Spleen (tissue), 11 donors: ENCODE measurements at regions not wholly inside any gene's neighbourhood (a gene's known extent, or its start where the extent isn't known, plus 50 kb on each side); places are given as distances from the start of the nearest gene placed in this dataset.

Experiments used
- DNase-seq: peaks from one replicate; pipeline ENCODE4 v3.0.0-alpha.2; 2020
- H3K27ac ChIP-seq, 8 donors: fragments of 200-600 bp; sonication (generic) in 7 of 8; 1 replicate in 4 of 8; 2 replicates in 4 of 8; pipeline versions ENCODE4 v1.5.0 to v1.8.0; 2016 to 2021; ENCODE audit warnings: inconsistent platforms in 4 of 8, mild to moderate bottlenecking in 4 of 8, moderate library complexity in 1 of 8
- H3K27me3 ChIP-seq, 7 donors: fragments of 200-600 bp; sonication (generic) in 6 of 7; replicated peaks in 1 of 7; 1 replicate in 4 of 7; 2 replicates in 3 of 7; pipeline versions ENCODE4 v1.5.0 to v1.8.0; 2016 to 2021; ENCODE audit warnings: inconsistent platforms in 3 of 7, mild to moderate bottlenecking in 1 of 7
- H3K36me3 ChIP-seq, 6 donors: fragments of 200-600 bp; sonication (generic) in 5 of 6; 1 replicate in 4 of 6; 2 replicates in 2 of 6; pipeline versions ENCODE4 v1.5.0 to v1.8.0; 2016 to 2021; ENCODE audit warnings: inconsistent platforms in 2 of 6
- H3K4me1 ChIP-seq, 6 donors: fragments of 200-600 bp; sonication (generic) in 5 of 6; 1 replicate in 3 of 6; 2 replicates in 3 of 6; pipeline versions ENCODE4 v1.5.0 to v1.8.0; 2016 to 2021; ENCODE audit warnings: inconsistent platforms in 3 of 6
- H3K4me3 ChIP-seq, 8 donors: fragments of 200-600 bp; sonication (generic) in 7 of 8; 1 replicate in 4 of 8; 2 replicates in 4 of 8; pipeline versions ENCODE4 v1.5.0 to v1.8.0; 2016 to 2021; ENCODE audit warnings: inconsistent platforms in 4 of 8, mild to moderate bottlenecking in 4 of 8, moderate library complexity in 2 of 8
- H3K9me3 ChIP-seq, 8 donors: fragments of 200-600 bp; sonication (generic) in 7 of 8; 1 replicate in 4 of 8; 2 replicates in 4 of 8; pipeline versions ENCODE4 v1.5.0 to v1.8.0; 2016 to 2021; ENCODE audit warnings: inconsistent platforms in 4 of 8
- POLR2A ChIP-seq, 3 donors: fragments of 450-650 bp; IDR thresholded peaks; one replicate each; pipeline ENCODE4 v1.5.1; 2017; ENCODE audit warnings: antibody characterized with exemption in 3 of 3, mild to moderate bottlenecking in 1 of 3
- POLR2AphosphoS5 ChIP-seq, 3 donors: sonication (generic); formaldehyde crosslinking; IDR thresholded peaks; one replicate each; pipeline ENCODE4 v1.5.1; 2017; ENCODE audit warnings: antibody characterized with exemption in 3 of 3
- WGBS, 5 donors: extraction: QIAGEN DNeasy Blood & Tissue Kit in 3 of 5; methylation state at CpG; one replicate each; pipeline versions ENCODE4 v1.1.5 to v1.1.7; 2013 to 2018; 5-methylcytosine and 5-hydroxymethylcytosine counted together
- intact Hi-C: fragments of 100-400 bp; cut with DNase I; formaldehyde crosslinking; loops from one replicate; pipeline ENCODE4 v1.15.0; 2023; ENCODE audit warnings: low total_unique reads
- TF ChIP-seq, protein P1 (sequence below), 11 experiments: fragments of 200-600 bp in 7 of 11; fragments of 450-650 bp in 4 of 11; sonication (generic) in 4 of 11; IDR thresholded peaks in 8 of 11; conservative IDR thresholded peaks in 3 of 11; 1 replicate in 7 of 11; 2 replicates in 4 of 11; pipeline versions ENCODE4 v1.4.0 to v1.8.0; 2016 to 2021; ENCODE audit warnings: antibody characterized with exemption in 11 of 11, inconsistent platforms in 4 of 11, mild to moderate bottlenecking in 1 of 11
- donor health status: healthy with polysubstance abuse.
- donor health status: DM: no; HTN: no; CAD: no; lungs with moderate emphysema.
- donor health status: DM: no; HTN: no; CAD: no.
- donor health status: Bipolar disorder and iron deficiency.
- donor health status: healthy.
- donor health status: DM: no; HTN: no; CAD: no.
- donor health status: DM: yes; HTN: yes; CAD: no.

DNA sequence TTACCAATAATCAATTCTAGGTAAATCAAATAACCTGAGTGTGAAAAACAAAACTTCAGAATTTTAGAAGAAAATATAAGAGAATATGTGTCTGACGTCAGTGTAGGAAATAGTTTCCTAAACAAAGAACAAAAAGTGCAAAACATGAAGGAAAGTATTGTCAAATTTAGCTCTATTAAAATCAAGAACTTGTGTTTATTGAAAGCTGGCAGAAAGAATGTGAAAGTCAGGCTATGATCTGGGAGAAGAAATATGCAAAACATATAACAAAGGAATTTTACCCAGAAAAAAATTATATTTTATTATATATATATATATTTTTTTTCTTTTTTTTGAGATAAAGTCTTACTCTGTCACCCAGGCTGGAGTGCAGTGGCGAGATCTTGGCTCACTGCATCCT lies 129.1 kb upstream of the ANKRD28 start:
- no peaks in the 10 kb centered on the region for H3K9me3 ChIP-seq
- TF ChIP-seq, protein P1, sequence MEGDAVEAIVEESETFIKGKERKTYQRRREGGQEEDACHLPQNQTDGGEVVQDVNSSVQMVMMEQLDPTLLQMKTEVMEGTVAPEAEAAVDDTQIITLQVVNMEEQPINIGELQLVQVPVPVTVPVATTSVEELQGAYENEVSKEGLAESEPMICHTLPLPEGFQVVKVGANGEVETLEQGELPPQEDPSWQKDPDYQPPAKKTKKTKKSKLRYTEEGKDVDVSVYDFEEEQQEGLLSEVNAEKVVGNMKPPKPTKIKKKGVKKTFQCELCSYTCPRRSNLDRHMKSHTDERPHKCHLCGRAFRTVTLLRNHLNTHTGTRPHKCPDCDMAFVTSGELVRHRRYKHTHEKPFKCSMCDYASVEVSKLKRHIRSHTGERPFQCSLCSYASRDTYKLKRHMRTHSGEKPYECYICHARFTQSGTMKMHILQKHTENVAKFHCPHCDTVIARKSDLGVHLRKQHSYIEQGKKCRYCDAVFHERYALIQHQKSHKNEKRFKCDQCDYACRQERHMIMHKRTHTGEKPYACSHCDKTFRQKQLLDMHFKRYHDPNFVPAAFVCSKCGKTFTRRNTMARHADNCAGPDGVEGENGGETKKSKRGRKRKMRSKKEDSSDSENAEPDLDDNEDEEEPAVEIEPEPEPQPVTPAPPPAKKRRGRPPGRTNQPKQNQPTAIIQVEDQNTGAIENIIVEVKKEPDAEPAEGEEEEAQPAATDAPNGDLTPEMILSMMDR (IDR thresholded peaks at IDR 0.05 in 8 of 11, conservative IDR thresholded peaks at IDR 0.05 in 3 of 11), result no peak
- TF ChIP-seq POLR2AphosphoS5 (IDR thresholded peaks at IDR 0.05), result no peak
- no peak for TF ChIP-seq POLR2A (IDR thresholded peaks at IDR 0.05)
- H3K4me1 ChIP-seq, result peaks cover 0 to under 1% (median 0%) of the 10 kb centered on the region in 6 donors
- no peak overlapping the region for H3K4me3 ChIP-seq
- H3K27me3 ChIP-seq, result no peaks in the 10 kb centered on the region
- intact Hi-C loops, result no loop called here
- no peak overlapping the region for H3K27ac ChIP-seq
- no peaks in the 10 kb centered on the region for H3K36me3 ChIP-seq
- 81 to 95% (median 88%) methylated on average over 2 of the region's 2 CpGs for WGBS, 5 donors
- DNase-seq, result no peak

GRCh38 chr3:15927969-15928368 lies 130.2 kb upstream of the ANKRD28 start:
- 59 to 78% (median 74%) methylated on average over 1 of the region's 1 CpG for WGBS, 5 donors

DNA sequence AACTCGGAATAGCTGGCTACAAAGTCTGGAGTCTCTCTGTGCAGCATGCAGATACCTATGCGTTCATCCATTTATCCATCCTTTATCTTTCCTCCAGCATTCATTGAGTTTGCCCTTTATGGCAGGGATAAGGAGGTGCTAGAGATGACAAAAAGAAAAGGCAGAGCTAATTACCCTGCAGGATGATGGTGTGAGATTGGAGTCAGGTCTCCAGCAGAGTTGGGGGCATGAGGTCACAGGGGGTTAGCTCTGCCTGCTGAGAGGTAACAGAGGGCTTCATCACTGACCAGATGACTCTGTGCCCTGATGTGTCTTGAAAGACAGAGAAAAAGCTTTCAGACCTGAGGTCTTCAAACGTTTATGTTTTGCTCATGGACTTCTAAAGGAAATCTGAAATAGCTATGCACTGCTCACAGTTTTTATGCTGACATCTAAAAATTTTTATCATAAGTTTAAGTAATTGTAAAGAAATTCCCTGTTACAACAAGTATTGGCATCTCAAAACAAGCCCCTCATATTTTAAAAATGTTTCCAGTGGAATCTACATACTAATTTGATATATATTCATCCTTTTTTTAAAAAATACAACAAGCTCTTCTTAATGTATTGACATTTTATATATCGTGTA lies 132.3 kb upstream of the ANKRD28 start:
- no peaks in the 10 kb centered on the region for H3K27me3 ChIP-seq
- H3K36me3 ChIP-seq, result no peaks in the 10 kb centered on the region
- no peaks in the 10 kb centered on the region for H3K9me3 ChIP-seq
- intact Hi-C loops, result no loop called here
- H3K4me1 ChIP-seq, result peaks cover 0 to 10% (median 2%) of the 10 kb centered on the region in 6 donors
- WGBS, 5 donors, result 74 to 82% (median 77%) methylated on average over 4 of the region's 4 CpGs
- DNase-seq, result no peak
- no peak for TF ChIP-seq POLR2AphosphoS5 (IDR thresholded peaks at IDR 0.05)
- no peak for TF ChIP-seq POLR2A (IDR thresholded peaks at IDR 0.05)
- TF ChIP-seq, protein P1 (IDR thresholded peaks at IDR 0.05 in 8 of 11, conservative IDR thresholded peaks at IDR 0.05 in 3 of 11), result no peak
- no peak overlapping the region for H3K4me3 ChIP-seq
- no peak overlapping the region for H3K27ac ChIP-seq

More at GRCh38 chr3:15927969-15928368, 130.2 kb upstream of the ANKRD28 start:
- intact Hi-C loops, result no loop called here
- Histone ChIP-seq H3K27ac (no peak overlapping the region), H3K27me3 (no peaks in the 10 kb centered on the region), H3K4me3 (no peak overlapping the region), H3K9me3 (no peaks in the 10 kb centered on the region), H3K4me1 (peaks cover 0 to 10% (median under 1%) of the 10 kb centered on the region in 6 donors), H3K36me3 (no peaks in the 10 kb centered on the region)
- no peak for TF ChIP-seq POLR2A (IDR thresholded peaks at IDR 0.05)
- TF ChIP-seq, protein P1 (IDR thresholded peaks at IDR 0.05 in 8 of 11, conservative IDR thresholded peaks at IDR 0.05 in 3 of 11), result no peak
- DNase-seq, result no peak

- TF ChIP-seq, protein P1 (IDR thresholded peaks at IDR 0.05 in 8 of 11, conservative IDR thresholded peaks at IDR 0.05 in 3 of 11), result no peak
- TF ChIP-seq POLR2AphosphoS5 (IDR thresholded peaks at IDR 0.05) (no peak), POLR2A (IDR thresholded peaks at IDR 0.05) (no peak)
- no peaks in the 10 kb centered on the region for H3K9me3 ChIP-seq
- intact Hi-C loops, result no loop called here
- DNase-seq, result no peak
- no peaks in the 10 kb centered on the region for H3K27me3 ChIP-seq
- WGBS, 5 donors, result 28 to 37% (median 32%) methylated on average over 7 of the region's 7 CpGs
- H3K4me3 ChIP-seq, result no peak overlapping the region
- H3K27ac ChIP-seq, result peak overlapping the region in 5 of 8 donors; percentile 3 to 60 (median 47)
- no peaks in the 10 kb centered on the region for H3K36me3 ChIP-seq
- H3K4me1 ChIP-seq, result peaks cover 0 to 10% (median 2%) of the 10 kb centered on the region in 6 donors
Observed at GRCh38 chr3:15932348-15933300, 134.8 kb upstream of the ANKRD28 start.
